ENCODE measurements at regions not wholly inside any gene's neighbourhood (a gene's known extent, or its start where the extent isn't known, plus 50 kb on each side); places are given as distances from the start of the nearest gene placed in this dataset.

DNA sequence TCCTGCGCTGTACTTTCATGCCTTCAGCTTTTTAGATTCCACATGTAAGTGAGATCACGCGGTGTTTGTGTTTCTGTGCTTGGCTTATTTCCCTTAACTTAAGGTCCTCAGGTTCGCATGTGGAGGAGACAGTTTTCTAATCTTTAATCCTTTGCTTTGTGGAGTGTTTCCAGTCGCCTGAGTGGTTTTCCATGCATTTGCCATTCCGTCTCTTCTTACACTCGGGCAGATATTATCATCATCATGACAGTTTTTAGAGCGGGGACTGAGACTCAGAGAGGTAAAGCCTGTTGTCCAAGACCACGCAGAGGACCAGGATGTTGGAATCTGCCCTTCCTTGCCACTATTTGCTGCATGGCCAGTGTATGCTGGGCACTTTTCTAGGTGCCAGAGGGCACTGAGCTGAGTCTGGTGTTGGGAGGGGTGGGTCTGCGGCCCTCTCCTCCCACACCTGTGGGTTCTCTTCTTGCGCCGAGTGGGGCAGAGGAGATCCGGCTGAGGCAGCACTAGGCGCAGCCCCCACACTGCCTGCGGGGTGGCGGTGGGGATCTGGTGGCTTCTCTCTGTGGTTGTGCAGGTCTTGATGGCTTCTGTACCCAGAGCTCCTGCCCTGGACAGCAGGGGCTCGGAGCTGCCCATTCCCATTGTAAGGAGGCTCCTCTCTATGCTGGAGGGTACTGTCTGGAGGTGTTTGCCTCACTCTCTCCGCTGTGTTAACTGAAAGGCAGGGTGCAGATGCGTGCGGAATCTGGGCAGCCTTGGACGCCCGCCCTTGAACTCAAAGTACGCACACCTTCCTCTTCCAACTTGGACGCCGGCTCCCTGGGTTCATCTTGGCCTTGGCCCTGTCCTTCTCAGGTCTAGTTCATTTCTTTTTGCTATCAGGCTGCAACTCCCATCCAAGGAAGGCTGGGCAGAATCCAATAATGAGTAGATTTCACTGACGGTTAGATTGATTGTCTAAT, 156.0 kb upstream of the RGMA start:
- no peak for DNase-seq (ENCODE audit: low read depth)

DNA sequence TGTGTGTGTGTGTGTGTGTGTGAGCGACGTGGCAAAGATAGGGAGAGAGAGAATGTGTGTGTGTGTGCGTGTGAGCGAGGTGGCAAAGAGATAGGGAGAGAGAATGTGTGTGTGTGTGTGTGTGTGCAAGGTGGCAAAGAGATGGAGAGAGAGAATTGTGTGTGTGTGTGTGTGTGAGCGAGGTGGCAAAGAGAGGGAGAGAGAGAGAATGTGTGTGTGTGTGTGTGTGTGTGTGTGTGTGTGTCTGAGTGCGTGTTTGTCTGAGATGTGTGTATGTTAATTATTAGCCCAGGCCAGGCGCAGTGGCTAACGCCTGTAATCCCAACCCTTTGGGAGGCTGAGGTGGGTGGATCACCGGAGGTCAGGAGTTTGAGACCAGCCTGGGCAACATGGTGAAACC, 154.6 kb upstream of the RGMA start:
- DNase-seq (ENCODE audit: low read depth): no peak

GRCh38 chr15:93241696-93242585, 152.9 kb upstream of the RGMA start:
- no peak for DNase-seq (ENCODE audit: low read depth)

GRCh38 chr15:93239993-93240392, 151.0 kb upstream of the RGMA start:
- DNase-seq (ENCODE audit: low read depth): no peak

- DNase-seq (ENCODE audit: low read depth): no peak
Observed at GRCh38 chr15:93239591-93239990, 150.6 kb upstream of the RGMA start.

GRCh38 chr15:93238641-93239040, 149.6 kb upstream of the RGMA start:
- no peak for DNase-seq (ENCODE audit: low read depth)

DNA sequence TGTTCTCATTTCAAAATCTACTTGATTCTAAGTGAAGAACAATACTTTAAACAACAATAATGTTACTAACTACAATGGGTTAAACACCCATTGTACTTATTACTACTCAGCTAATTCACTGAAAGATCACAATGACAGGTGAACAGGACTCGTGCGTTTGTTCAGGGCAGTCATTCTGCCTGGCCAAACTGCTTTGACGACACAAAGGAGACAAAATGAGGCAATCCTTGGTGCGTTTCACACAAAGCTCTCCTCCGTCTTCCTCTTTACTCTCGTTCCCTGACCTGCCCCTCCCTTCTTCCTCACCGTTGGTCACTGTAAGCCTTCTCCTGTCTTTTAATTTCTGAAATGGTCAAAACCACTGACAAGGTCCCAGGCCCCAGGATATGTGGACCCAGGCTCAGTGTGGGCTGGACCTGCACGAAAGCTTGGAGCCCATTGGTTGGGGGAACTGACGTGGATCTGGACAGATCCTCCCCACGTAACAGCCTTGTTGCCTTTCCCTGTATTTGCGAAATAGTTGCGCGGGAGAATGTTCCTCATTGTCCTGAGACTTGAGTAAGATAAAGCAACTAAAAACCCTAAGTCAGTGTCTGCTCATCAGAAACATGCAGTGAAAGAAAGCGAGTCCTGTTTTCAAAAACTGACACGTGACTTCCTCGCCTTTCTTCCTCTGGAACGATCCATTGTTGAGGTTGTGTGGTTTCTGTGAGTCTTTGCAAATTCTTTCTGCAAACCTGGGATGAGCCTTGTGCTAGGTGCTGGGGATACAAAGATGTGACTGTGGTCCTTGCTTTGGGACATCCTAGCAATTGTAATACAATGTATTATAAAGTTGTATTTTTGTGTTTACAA, 147.1 kb upstream of the RGMA start:
- DNase-seq (ENCODE audit: low read depth): no peak

GRCh38 chr15:93235269-93235668, 146.3 kb upstream of the RGMA start:
- no peak for DNase-seq (ENCODE audit: low read depth)

GRCh38 chr15:93233710-93234109, 144.7 kb upstream of the RGMA start:
- no peak for DNase-seq (ENCODE audit: low read depth)

DNA sequence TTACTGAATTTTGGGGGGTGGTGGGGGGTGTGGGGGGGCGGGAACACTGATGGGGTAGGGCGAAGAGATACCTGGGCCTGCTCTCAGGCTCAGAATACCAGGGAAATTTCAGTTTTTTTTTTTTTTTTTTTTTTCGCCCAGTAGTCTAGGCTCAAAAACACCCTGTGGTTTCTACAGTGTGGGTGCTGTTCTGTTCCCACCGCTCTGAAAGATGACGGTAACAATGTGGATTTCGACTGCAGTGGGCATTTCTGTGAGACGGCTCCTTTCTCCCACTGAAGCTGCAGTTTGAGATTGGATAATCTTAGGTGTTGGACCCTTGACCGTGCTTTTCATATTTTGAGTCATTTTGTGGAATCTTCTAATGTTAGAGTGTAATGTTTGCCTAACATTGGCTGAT, 143.8 kb upstream of the RGMA start:
- no peak for DNase-seq (ENCODE audit: low read depth)

GRCh38 chr15:93231994-93232393, 143.0 kb upstream of the RGMA start:
- no peak for DNase-seq (ENCODE audit: low read depth)

- DNase-seq (ENCODE audit: low read depth): no peak
Observed at GRCh38 chr15:93231261-93231925, 142.4 kb upstream of the RGMA start.

DNA sequence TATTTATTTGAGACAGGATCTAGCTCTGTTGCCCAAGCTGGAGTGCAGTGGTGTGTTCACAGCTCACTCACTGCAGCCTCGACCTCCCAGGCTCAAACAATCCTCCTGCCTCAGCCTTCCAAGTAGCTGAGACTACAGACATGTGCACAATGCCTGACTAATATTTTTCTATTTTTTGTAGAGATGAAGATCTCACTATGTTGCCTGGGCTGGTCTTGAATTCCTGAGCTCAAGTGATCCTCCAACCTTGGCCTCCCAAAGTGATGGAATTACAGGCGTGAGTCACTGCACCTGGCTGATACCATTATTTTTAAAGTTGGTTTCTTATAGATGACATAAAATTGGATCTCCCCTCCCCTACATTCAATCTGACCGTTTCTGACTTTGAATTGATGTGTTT, 139.5 kb upstream of the RGMA start:
- DNase-seq (ENCODE audit: low read depth): no peak

DNA sequence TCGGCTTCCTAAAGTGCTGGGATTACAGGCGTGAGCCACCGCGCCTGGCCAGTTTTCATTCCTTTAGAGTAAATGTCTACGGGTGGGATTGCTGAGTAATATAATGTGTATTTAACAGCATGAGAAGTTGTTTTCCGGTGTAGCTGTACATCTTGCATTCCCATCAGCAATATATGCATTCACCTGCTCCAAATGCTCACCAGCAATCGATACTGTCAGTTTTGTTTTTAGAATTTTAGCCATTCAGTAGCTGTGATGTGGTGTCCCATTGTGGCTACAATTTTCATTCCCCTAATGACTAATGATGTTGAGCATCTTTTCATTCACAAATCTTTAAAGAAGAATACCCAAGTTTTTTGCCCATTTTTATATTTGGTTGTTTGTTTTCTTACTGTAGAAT, 134.8 kb upstream of the RGMA start:
- no peak for DNase-seq (ENCODE audit: low read depth)

DNA sequence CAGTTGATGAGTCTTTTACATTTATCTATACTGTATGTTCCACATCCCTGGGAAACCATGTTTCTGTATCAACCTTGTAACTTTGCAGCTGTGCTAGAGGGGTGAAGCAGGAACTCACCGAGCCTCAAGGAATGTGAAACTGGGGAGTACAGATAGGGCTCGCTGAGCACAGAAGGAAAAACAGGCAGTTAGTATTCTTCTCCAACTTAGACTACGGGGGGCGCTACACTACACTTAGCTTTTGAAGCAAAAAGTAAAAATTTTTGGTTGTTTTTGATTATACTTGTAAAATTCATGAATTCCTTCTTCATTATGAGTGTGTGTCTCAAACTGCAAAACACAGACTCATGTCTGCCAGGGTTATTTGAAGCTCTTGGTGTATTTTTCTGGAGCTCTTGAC, 132.7 kb upstream of the RGMA start:
- no peak for DNase-seq (ENCODE audit: low read depth)

GRCh38 chr15:93219859-93220420, 130.9 kb upstream of the RGMA start:
- DNase-seq (ENCODE audit: low read depth): no peak

DNA sequence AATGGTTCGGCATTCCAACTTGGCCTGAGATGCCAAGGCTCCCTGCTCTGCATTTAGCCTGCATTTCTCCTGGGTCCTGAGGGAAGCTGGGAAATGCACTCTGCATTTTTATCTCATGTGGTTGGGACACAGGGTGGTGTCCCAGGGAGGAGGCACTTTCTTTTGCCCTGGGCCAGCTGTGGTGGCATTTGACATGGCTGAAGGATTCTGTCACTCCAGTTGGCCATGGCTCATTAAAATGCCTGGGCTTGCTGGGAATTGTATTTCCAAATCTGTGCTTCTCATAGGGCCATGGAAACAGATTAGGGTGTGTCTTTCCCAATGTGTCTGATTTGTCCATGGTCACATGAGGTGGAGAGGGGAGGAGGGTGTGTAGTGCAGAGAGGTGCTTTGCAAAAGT, 128.3 kb upstream of the RGMA start:
- DNase-seq (ENCODE audit: low read depth): no peak

DNA sequence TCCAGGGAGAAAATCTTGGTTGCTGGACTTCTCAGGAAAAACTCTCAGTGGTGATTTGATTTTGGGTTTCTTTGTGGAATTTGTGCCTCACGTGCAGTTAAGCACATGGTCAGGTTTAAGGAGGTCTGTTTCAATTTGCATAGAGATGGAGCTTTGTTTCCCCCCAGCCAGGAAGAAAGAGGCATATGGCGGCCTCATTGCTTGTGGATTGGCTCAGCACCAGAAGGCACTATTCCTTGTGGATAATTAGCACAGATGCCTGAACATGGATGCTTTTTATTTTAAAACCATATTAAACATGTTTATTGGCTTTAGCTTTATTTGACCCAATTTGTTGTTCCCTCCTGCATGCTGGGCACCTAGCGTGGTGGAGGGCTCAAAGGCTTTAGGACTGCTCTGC, 125.1 kb upstream of the RGMA start:
- no peak for DNase-seq (ENCODE audit: low read depth)

DNA sequence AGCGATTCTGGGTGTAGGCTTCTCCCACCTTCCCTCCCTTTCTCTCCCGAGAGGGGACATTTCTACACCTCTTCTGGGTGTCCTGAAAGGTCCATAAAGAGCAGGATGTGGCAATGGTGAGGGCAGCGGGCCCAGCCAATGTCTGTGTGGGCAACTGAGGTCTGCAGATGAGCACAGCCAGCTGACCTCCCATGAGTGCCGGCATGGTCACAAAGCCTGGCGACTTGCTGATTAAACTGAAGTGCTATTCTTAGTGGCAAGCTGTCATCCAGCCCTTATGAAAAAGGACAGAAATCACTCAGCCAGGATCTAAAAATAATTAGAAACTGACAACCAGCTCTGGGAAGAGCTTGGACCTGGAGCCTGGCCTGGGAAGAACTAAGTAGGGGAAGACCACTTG, 124.3 kb upstream of the RGMA start:
- DNase-seq (ENCODE audit: low read depth): no peak

GRCh38 chr15:93212578-93212977, 123.6 kb upstream of the RGMA start:
- no peak for DNase-seq (ENCODE audit: low read depth)

- DNase-seq (ENCODE audit: low read depth): no peak
Observed at GRCh38 chr15:93210995-93211394, 122.0 kb upstream of the RGMA start.

Measured in LHCN-M2 (cell line).